ENCODE measurements at regions not wholly inside any gene's neighbourhood (a gene's known extent, or its start where the extent isn't known, plus 50 kb on each side); places are given as distances from the start of the nearest gene placed in this dataset.

DNA sequence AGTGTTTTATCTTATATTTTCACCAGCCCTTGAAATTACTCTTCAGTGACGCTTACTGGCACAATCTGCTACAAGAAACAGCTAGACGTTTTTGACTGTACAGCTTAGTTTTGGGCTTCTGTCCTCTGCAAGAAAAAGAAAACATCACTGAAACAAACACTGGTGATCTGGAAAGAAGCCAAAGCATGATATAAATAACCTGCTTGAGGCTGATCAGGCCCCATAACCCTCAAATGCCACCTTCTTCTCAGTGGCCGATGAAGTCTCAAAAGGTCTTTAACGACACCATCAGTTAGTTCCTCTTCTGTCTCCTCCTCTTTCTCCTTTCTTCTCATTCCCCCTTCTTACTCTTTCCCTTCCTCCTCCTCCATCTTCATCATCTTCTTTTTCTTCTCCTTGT is 942.3 kb upstream of the TMEM132C start:
- Mint-ChIP-seq H3K4me1 (ENCODE audit: low read depth) (peaks cover 25% of the 10 kb centered on the region), H3K27me3 (ENCODE audit: insufficient read depth) (peaks cover 6% of the 10 kb centered on the region), H3K9me3 (no peaks in the 10 kb centered on the region), H3K36me3 (ENCODE audit: low read depth) (no peaks in the 10 kb centered on the region), H3K27ac (no peak overlapping the region), H3K4me3 (no peak overlapping the region)
- no peak for DNase-seq
- TF ChIP-seq, protein P1, sequence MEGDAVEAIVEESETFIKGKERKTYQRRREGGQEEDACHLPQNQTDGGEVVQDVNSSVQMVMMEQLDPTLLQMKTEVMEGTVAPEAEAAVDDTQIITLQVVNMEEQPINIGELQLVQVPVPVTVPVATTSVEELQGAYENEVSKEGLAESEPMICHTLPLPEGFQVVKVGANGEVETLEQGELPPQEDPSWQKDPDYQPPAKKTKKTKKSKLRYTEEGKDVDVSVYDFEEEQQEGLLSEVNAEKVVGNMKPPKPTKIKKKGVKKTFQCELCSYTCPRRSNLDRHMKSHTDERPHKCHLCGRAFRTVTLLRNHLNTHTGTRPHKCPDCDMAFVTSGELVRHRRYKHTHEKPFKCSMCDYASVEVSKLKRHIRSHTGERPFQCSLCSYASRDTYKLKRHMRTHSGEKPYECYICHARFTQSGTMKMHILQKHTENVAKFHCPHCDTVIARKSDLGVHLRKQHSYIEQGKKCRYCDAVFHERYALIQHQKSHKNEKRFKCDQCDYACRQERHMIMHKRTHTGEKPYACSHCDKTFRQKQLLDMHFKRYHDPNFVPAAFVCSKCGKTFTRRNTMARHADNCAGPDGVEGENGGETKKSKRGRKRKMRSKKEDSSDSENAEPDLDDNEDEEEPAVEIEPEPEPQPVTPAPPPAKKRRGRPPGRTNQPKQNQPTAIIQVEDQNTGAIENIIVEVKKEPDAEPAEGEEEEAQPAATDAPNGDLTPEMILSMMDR (IDR thresholded peaks at IDR 0.05), result no peak

DNA sequence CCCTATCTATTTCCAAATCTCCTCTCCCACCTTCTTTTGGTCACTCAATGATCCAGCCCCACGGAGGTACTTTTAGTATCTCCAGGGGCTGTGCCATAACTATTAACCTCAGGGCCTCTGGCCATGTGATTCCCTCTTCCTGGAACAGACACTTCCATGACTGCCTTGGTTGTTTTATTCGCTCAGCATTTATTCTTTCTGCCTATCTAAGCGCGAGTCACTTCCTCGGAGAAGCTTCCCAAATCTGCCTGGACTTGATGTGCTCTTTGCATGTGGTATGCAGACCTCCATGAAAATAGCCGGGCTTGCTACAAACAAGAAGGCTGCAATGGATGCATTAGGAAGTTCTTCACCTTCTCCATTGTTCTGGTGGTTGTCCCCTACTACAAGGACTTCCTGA is 939.0 kb upstream of the TMEM132C start:
- no peak for DNase-seq
- Mint-ChIP-seq H3K4me3 (no peak overlapping the region; the same call in 1 of the 2 replicates), H3K27me3 (ENCODE audit: insufficient read depth) (peaks cover 3% of the 10 kb centered on the region), H3K27ac (no peak overlapping the region), H3K9me3 (no peaks in the 10 kb centered on the region), H3K36me3 (ENCODE audit: low read depth) (no peaks in the 10 kb centered on the region), H3K4me1 (ENCODE audit: low read depth) (peaks cover 22% of the 10 kb centered on the region)
- TF ChIP-seq, protein P1 (IDR thresholded peaks at IDR 0.05), result no peak

DNA sequence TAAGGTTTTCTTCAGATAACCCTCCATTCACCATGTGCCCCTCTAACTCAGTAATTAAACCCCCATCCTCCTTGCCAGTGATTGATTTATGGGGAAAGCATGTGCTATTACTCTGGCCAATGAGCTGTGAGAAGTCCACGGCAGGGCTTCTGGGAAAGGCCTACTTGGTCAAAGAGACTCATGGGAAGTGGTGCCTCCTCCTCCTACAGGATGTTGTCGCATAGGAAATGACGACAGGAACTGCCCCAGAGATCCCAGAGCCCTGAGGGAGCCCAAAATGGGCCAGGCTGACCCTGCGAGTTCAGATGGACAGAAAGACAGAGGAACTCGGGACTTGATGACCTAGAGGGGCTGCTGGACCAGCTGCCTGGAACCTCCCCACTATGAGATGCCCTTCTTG is 938.1 kb upstream of the TMEM132C start:
- Mint-ChIP-seq H3K36me3 (ENCODE audit: low read depth) (no peaks in the 10 kb centered on the region), H3K9me3 (no peaks in the 10 kb centered on the region), H3K27me3 (ENCODE audit: insufficient read depth) (no peaks in the 10 kb centered on the region; the same call in 1 of the 2 replicates), H3K27ac (no peak overlapping the region), H3K4me1 (ENCODE audit: low read depth) (peaks cover 22% of the 10 kb centered on the region), H3K4me3 (no peak overlapping the region)
- TF ChIP-seq, protein P1 (IDR thresholded peaks at IDR 0.05), result no peak
- no peak for DNase-seq

DNA sequence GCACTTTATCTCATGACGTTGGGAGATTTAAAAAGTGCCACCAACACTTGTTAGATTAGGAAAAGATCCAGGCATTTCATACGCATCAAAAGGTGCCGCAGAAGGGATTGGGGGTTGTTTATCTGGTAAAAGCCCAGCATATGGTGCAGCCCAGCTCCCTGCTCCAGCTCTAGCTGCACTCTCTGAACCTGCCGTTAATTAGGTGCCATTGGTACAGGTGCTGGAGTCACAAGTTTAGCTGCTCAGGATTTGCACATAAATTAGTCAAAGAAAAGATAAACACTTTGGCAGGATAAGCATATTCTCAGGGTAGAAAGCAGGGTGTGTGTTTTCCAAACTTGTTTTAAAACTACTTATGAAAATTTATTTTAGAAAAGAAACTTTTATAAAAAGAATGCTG is 932.6 kb upstream of the TMEM132C start:
- peaks cover 4% of the 10 kb centered on the region; the same call in 1 of the 2 replicates for H3K36me3 Mint-ChIP-seq (ENCODE audit: low read depth)
- H3K27me3 Mint-ChIP-seq (ENCODE audit: insufficient read depth), result peaks cover 4% of the 10 kb centered on the region
- H3K4me1 Mint-ChIP-seq (ENCODE audit: low read depth), result peaks cover 5% of the 10 kb centered on the region
- no peak overlapping the region for H3K4me3 Mint-ChIP-seq
- TF ChIP-seq, protein P1 (IDR thresholded peaks at IDR 0.05), result no peak
- DNase-seq, result no peak
- H3K27ac Mint-ChIP-seq, result no peak overlapping the region
- no peaks in the 10 kb centered on the region for H3K9me3 Mint-ChIP-seq

DNA sequence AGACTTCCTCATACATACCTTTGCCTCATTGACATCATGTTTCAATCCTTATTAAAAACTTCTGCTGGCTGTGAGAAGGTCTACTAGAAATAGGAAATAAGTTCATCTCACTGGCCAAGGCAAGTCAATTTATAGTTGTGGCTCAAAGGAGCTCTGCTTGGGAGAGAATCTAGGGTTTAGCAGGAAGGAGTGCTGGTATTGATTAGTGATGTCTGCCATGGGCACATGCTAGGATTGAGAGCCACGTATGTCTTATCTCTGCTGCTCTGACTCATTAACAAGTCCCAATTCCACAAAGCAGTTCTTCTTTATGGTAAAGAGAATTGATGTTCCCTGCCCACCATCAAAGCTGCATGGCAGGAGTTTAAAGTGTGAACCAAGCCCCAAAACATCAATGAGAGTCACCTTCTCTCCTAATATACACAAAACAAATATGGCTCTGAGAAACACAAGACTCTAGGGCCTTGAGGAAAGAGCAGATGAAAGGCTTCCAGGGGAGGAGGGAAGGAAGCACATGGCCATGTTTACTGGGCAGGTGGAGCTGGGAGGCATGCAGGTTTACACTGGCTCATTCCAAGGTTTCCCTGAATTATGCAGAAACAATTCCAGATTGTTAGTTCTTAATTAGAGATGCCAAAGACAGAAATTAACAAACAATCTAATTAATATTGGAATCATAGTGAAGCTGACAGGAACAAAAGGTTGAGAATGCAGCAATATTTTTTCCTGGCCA is 931.9 kb upstream of the TMEM132C start:
- DNase-seq, result no peak
- H3K27ac Mint-ChIP-seq, result no peak overlapping the region
- TF ChIP-seq, protein P1 (IDR thresholded peaks at IDR 0.05), result no peak
- peaks cover 2% of the 10 kb centered on the region; the same call in 1 of the 2 replicates for H3K4me1 Mint-ChIP-seq (ENCODE audit: low read depth)
- peaks cover 4% of the 10 kb centered on the region for H3K27me3 Mint-ChIP-seq (ENCODE audit: insufficient read depth)
- peaks cover 4% of the 10 kb centered on the region; the same call in 1 of the 2 replicates for H3K36me3 Mint-ChIP-seq (ENCODE audit: low read depth)
- no peaks in the 10 kb centered on the region for H3K9me3 Mint-ChIP-seq
- H3K4me3 Mint-ChIP-seq, result no peak overlapping the region
